ENCODE measurements at regions not wholly inside any gene's neighbourhood (a gene's known extent, or its start where the extent isn't known, plus 50 kb on each side); places are given as distances from the start of the nearest gene placed in this dataset.

- no peak overlapping the region for H3K4me3 ChIP-seq (ENCODE audit: low read length)
- no peak for ATAC-seq
- no peak overlapping the region for H3K4me3 Mint-ChIP-seq
- no peak overlapping the region for H3K27ac Mint-ChIP-seq
- H3K27ac ChIP-seq (ENCODE audit: low read length): no peak overlapping the region
- no peaks in the 10 kb centered on the region for H3K36me3 Mint-ChIP-seq
- no peak for TF ChIP-seq CTCF (IDR thresholded peaks at IDR 0.05)
- H3K4me1 ChIP-seq (ENCODE audit: control insufficient read depth, insufficient read depth, low read length): no peaks in the 10 kb centered on the region
- peaks cover 0 to 12% of the 10 kb centered on the region in 2 donors for H3K27me3 Mint-ChIP-seq (ENCODE audit: low read depth in 2 of 2)
- no peaks in the 10 kb centered on the region for H3K36me3 ChIP-seq (ENCODE audit: control insufficient read depth, insufficient read depth, low read length)
- 85% methylated on average over 3 of the region's 4 CpGs for WGBS (ENCODE audit: insufficient coverage)
- no peaks in the 10 kb centered on the region for H3K27me3 ChIP-seq (ENCODE audit: control insufficient read depth, insufficient read depth, low read length)
- H3K4me1 Mint-ChIP-seq: no peaks in the 10 kb centered on the region
- H3K9me3 Mint-ChIP-seq: no peaks in the 10 kb centered on the region
- H3K9me3 ChIP-seq (ENCODE audit: control insufficient read depth, insufficient read depth, low read length): no peaks in the 10 kb centered on the region
- intact Hi-C loops (cut with micrococcal nuclease): no loop called here
- no peak for DNase-seq
Measured at GRCh38 chr2:167858086-167858485, 389.3 kb downstream of the STK39 start.

- Mint-ChIP-seq H3K36me3 (no peaks in the 10 kb centered on the region), H3K4me3 (no peak overlapping the region), H3K9me3 (no peaks in the 10 kb centered on the region), H3K27me3 (ENCODE audit: low read depth in 2 of 2) (peaks cover 0 to 12% of the 10 kb centered on the region in 2 donors), H3K27ac (no peak overlapping the region), H3K4me1 (no peaks in the 10 kb centered on the region)
- WGBS (ENCODE audit: insufficient coverage): 100% methylated on average over 1 of the region's 1 CpG
- no peak for ATAC-seq
- no peak overlapping the region for H3K4me3 ChIP-seq (ENCODE audit: low read length)
- no peak for DNase-seq
- TF ChIP-seq CTCF (IDR thresholded peaks at IDR 0.05): no peak
- no peaks in the 10 kb centered on the region for H3K27me3 ChIP-seq (ENCODE audit: control insufficient read depth, insufficient read depth, low read length)
- no peaks in the 10 kb centered on the region for H3K9me3 ChIP-seq (ENCODE audit: control insufficient read depth, insufficient read depth, low read length)
- H3K27ac ChIP-seq (ENCODE audit: low read length): no peak overlapping the region
- H3K4me1 ChIP-seq (ENCODE audit: control insufficient read depth, insufficient read depth, low read length): no peaks in the 10 kb centered on the region
- intact Hi-C loops (cut with micrococcal nuclease): no loop called here
- no peaks in the 10 kb centered on the region for H3K36me3 ChIP-seq (ENCODE audit: control insufficient read depth, insufficient read depth, low read length)
Measured at GRCh38 chr2:167857416-167857815, 390.0 kb downstream of the STK39 start.

GRCh38 chr2:167856190-167856589, 391.2 kb downstream of the STK39 start:
- no peak overlapping the region for H3K4me3 ChIP-seq (ENCODE audit: low read length)
- Mint-ChIP-seq H3K27me3 (ENCODE audit: low read depth in 2 of 2) (peaks cover 0 to 14% of the 10 kb centered on the region in 2 donors), H3K36me3 (no peaks in the 10 kb centered on the region), H3K27ac (no peak overlapping the region), H3K4me3 (no peak overlapping the region), H3K9me3 (no peaks in the 10 kb centered on the region), H3K4me1 (no peaks in the 10 kb centered on the region)
- ATAC-seq (no peak), DNase-seq (no peak)
- TF ChIP-seq CTCF (IDR thresholded peaks at IDR 0.05): no peak
- no peak overlapping the region for H3K27ac ChIP-seq (ENCODE audit: low read length)
- no peaks in the 10 kb centered on the region for H3K27me3 ChIP-seq (ENCODE audit: control insufficient read depth, insufficient read depth, low read length)
- H3K9me3 ChIP-seq (ENCODE audit: control insufficient read depth, insufficient read depth, low read length): no peaks in the 10 kb centered on the region
- no peaks in the 10 kb centered on the region for H3K4me1 ChIP-seq (ENCODE audit: control insufficient read depth, insufficient read depth, low read length)
- intact Hi-C loops (cut with micrococcal nuclease): no loop called here
- no peaks in the 10 kb centered on the region for H3K36me3 ChIP-seq (ENCODE audit: control insufficient read depth, insufficient read depth, low read length)

GRCh38 chr2:167855211-167855610, 392.2 kb downstream of the STK39 start:
- no peak for ATAC-seq
- no peak for DNase-seq
- Mint-ChIP-seq H3K36me3 (no peaks in the 10 kb centered on the region), H3K9me3 (no peaks in the 10 kb centered on the region), H3K27me3 (ENCODE audit: low read depth in 2 of 2) (peaks cover 0 to 12% of the 10 kb centered on the region in 2 donors), H3K4me3 (no peak overlapping the region), H3K4me1 (no peaks in the 10 kb centered on the region), H3K27ac (no peak overlapping the region)
- no peaks in the 10 kb centered on the region for H3K36me3 ChIP-seq (ENCODE audit: control insufficient read depth, insufficient read depth, low read length)
- H3K27me3 ChIP-seq (ENCODE audit: control insufficient read depth, insufficient read depth, low read length): no peaks in the 10 kb centered on the region
- H3K4me1 ChIP-seq (ENCODE audit: control insufficient read depth, insufficient read depth, low read length): no peaks in the 10 kb centered on the region
- TF ChIP-seq CTCF (IDR thresholded peaks at IDR 0.05): no peak
- H3K27ac ChIP-seq (ENCODE audit: low read length): no peak overlapping the region
- no peak overlapping the region for H3K4me3 ChIP-seq (ENCODE audit: low read length)
- intact Hi-C loops (cut with micrococcal nuclease): no loop called here
- no CpG with 5 or more reads among the region's 2 CpGs for WGBS (ENCODE audit: insufficient coverage)
- H3K9me3 ChIP-seq (ENCODE audit: control insufficient read depth, insufficient read depth, low read length): no peaks in the 10 kb centered on the region
